Glutamatergic neuron (in vitro differentiated cells): ENCODE measurements at regions not wholly inside any gene's neighbourhood (a gene's known extent, or its start where the extent isn't known, plus 50 kb on each side); places are given as distances from the start of the nearest gene placed in this dataset.

Source experiments
- DNase-seq: peaks from one replicate; pipeline ENCODE4 v3.0.0; 2022
- H3K27ac Mint-ChIP-seq: one replicate; pipeline ENCODE4 v1.8.0; 2020; ENCODE audit warnings: mild to moderate bottlenecking, mixed read lengths, inconsistent platforms; ENCODE audit not compliant: unreplicated experiment
- H3K27me3 Mint-ChIP-seq: one replicate; pipeline ENCODE4 v1.8.0; 2020; ENCODE audit warnings: mild to moderate bottlenecking, moderate library complexity, mixed read lengths, inconsistent platforms; ENCODE audit not compliant: unreplicated experiment
- H3K36me3 Mint-ChIP-seq: one replicate; pipeline ENCODE4 v1.8.0; 2020; ENCODE audit warnings: mild to moderate bottlenecking, mixed read lengths, inconsistent platforms; ENCODE audit not compliant: unreplicated experiment
- H3K4me1 Mint-ChIP-seq: one replicate; pipeline ENCODE4 v1.8.0; 2020; ENCODE audit warnings: mild to moderate bottlenecking, low read depth, mixed read lengths, inconsistent platforms; ENCODE audit not compliant: unreplicated experiment
- H3K4me3 Mint-ChIP-seq: one replicate; pipeline ENCODE4 v1.8.0; 2020; ENCODE audit warnings: mild to moderate bottlenecking, mixed read lengths, inconsistent platforms; ENCODE audit not compliant: unreplicated experiment
- H3K9me3 Mint-ChIP-seq: one replicate; pipeline ENCODE4 v1.8.0; 2020; ENCODE audit warnings: mild to moderate bottlenecking, moderate library complexity, mixed read lengths, inconsistent platforms; ENCODE audit not compliant: unreplicated experiment
- CTCF ChIP-seq: fragments of 200-600 bp; sonication (generic); IDR thresholded peaks from one replicate; pipeline ENCODE4 v1.5.0; 2021; ENCODE audit not compliant: partially characterized antibody, unreplicated experiment

- Mint-ChIP-seq H3K4me1 (no peaks in the 10 kb centered on the region), H3K36me3 (peaks cover under 1% of the 10 kb centered on the region), H3K27me3 (no peaks in the 10 kb centered on the region), H3K9me3 (peaks cover 4% of the 10 kb centered on the region), H3K27ac (no peak overlapping the region), H3K4me3 (no peak overlapping the region)
- TF ChIP-seq CTCF: no peak
- no peak for DNase-seq
These were observed 175.4 kb upstream of the GBE1 start for GRCh38 chr3:81936817-81937216.

GRCh38 chr3:81932681-81933080, 171.2 kb upstream of the GBE1 start:
- no peak for DNase-seq
- Mint-ChIP-seq H3K4me3 (no peak overlapping the region), H3K27ac (no peak overlapping the region), H3K4me1 (no peaks in the 10 kb centered on the region), H3K36me3 (no peaks in the 10 kb centered on the region), H3K27me3 (no peaks in the 10 kb centered on the region), H3K9me3 (peaks cover 4% of the 10 kb centered on the region)
- TF ChIP-seq CTCF: no peak

- no peaks in the 10 kb centered on the region for H3K4me1 Mint-ChIP-seq
- no peak overlapping the region for H3K27ac Mint-ChIP-seq
- no peak for DNase-seq
- TF ChIP-seq CTCF: no peak
- no peaks in the 10 kb centered on the region for H3K36me3 Mint-ChIP-seq
- H3K4me3 Mint-ChIP-seq: no peak overlapping the region
- peaks cover under 1% of the 10 kb centered on the region for H3K9me3 Mint-ChIP-seq
- no peaks in the 10 kb centered on the region for H3K27me3 Mint-ChIP-seq
These were observed 170.1 kb upstream of the GBE1 start for GRCh38 chr3:81931265-81932251.

- no peak for TF ChIP-seq CTCF
- no peaks in the 10 kb centered on the region for H3K27me3 Mint-ChIP-seq
- no peaks in the 10 kb centered on the region for H3K4me1 Mint-ChIP-seq
- H3K36me3 Mint-ChIP-seq: no peaks in the 10 kb centered on the region
- H3K27ac Mint-ChIP-seq: no peak overlapping the region
- H3K9me3 Mint-ChIP-seq: no peaks in the 10 kb centered on the region
- DNase-seq: no peak
- no peak overlapping the region for H3K4me3 Mint-ChIP-seq
These were observed 168.3 kb upstream of the GBE1 start for GRCh38 chr3:81929697-81930096.

- Mint-ChIP-seq H3K27me3 (no peaks in the 10 kb centered on the region), H3K4me1 (no peaks in the 10 kb centered on the region), H3K9me3 (no peaks in the 10 kb centered on the region), H3K27ac (no peak overlapping the region), H3K36me3 (no peaks in the 10 kb centered on the region), H3K4me3 (no peak overlapping the region)
- TF ChIP-seq CTCF: no peak
- no peak for DNase-seq
These were observed 166.4 kb upstream of the GBE1 start for GRCh38 chr3:81927811-81928210.
